Suprapubic skin (tissue), 4 donors: ENCODE measurements at regions not wholly inside any gene's neighbourhood (a gene's known extent, or its start where the extent isn't known, plus 50 kb on each side); places are given as distances from the start of the nearest gene placed in this dataset.
A peak's percentile ranks its signal among the peaks of the same experiment; 100 is the strongest.

Experiments
- DNase-seq, 2 donors: peaks; one replicate each; pipeline ENCODE4 v3.0.0-alpha.2; 2019; ENCODE audit warnings: low spot score in 2 of 2
- H3K27ac ChIP-seq: fragments of 200-600 bp; sonication (generic); one replicate; pipeline ENCODE4 v1.5.1; 2019
- H3K27me3 ChIP-seq: fragments of 200-600 bp; sonication (generic); one replicate; pipeline ENCODE4 v1.5.1; 2019
- H3K36me3 ChIP-seq: fragments of 200-600 bp; sonication (generic); one replicate; pipeline ENCODE4 v1.5.1; 2019
- H3K4me1 ChIP-seq: fragments of 200-600 bp; sonication (generic); one replicate; pipeline ENCODE4 v1.5.1; 2019
- H3K4me3 ChIP-seq: fragments of 200-600 bp; sonication (generic); one replicate; pipeline ENCODE4 v1.5.1; 2019; ENCODE audit warnings: mild to moderate bottlenecking
- H3K9me3 ChIP-seq: fragments of 200-600 bp; sonication (generic); one replicate; pipeline ENCODE4 v1.5.1; 2019
- EP300 ChIP-seq: sonication (generic); formaldehyde crosslinking; IDR thresholded peaks from one replicate; pipeline ENCODE4 v1.6.1; 2017; ENCODE audit warnings: antibody characterized with exemption
- POLR2A ChIP-seq, 2 donors: fragments of 450-650 bp; IDR thresholded peaks; one replicate each; pipeline ENCODE4 v1.6.1; 2017; ENCODE audit warnings: antibody characterized with exemption in 2 of 2, mild to moderate bottlenecking in 2 of 2, moderate library complexity in 2 of 2
- POLR2AphosphoS5 ChIP-seq, 3 donors: sonication (generic); formaldehyde crosslinking; IDR thresholded peaks; one replicate each; pipeline ENCODE4 v1.6.1; 2017; ENCODE audit warnings: antibody characterized with exemption in 3 of 3
- WGBS: methylation state at CpG from one replicate; pipeline ENCODE4 v1.1.5; 2018; 5-methylcytosine and 5-hydroxymethylcytosine counted together
- TF ChIP-seq, protein P1 (sequence below), 2 donors: fragments of 200-600 bp in 1 of 2; fragments of 450-650 bp in 1 of 2; sonication (generic) in 1 of 2; IDR thresholded peaks; one replicate each; pipeline ENCODE4 v1.5.1; 2016 to 2019; ENCODE audit warnings: antibody characterized with exemption in 2 of 2, mild to moderate bottlenecking in 1 of 2, moderate library complexity in 1 of 2

DNA sequence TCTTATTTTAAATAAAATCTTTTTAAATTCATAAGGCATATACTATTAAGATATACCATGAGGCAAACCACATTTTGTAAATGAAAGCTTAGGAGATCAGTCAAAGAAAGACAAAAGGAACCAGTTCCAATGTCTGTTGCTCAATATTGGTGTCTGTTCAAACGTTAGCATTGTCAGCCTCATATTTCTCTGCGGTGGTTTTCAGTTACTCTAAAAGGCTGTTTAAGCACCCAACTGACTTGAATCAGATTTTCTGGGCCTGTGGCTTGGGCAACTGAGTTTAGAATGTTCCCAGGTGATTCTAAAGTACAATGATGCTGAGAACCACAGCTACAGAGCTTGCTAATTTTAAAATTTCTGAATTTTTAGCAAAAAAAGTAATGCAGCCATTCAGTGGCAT, 166.3 kb upstream of the KIF2A start:
- no peak for TF ChIP-seq POLR2AphosphoS5 (IDR thresholded peaks at IDR 0.05)
- no peak for TF ChIP-seq EP300
- TF ChIP-seq POLR2A (IDR thresholded peaks at IDR 0.05), result no peak
- Histone ChIP-seq H3K4me1 (peaks cover 9% of the 10 kb centered on the region), H3K9me3 (no peaks in the 10 kb centered on the region), H3K4me3 (no peak overlapping the region), H3K27me3 (no peaks in the 10 kb centered on the region), H3K27ac (no peak overlapping the region), H3K36me3 (no peaks in the 10 kb centered on the region)
- 60% methylated on average over 2 of the region's 2 CpGs for WGBS
- no peak for DNase-seq

DNA sequence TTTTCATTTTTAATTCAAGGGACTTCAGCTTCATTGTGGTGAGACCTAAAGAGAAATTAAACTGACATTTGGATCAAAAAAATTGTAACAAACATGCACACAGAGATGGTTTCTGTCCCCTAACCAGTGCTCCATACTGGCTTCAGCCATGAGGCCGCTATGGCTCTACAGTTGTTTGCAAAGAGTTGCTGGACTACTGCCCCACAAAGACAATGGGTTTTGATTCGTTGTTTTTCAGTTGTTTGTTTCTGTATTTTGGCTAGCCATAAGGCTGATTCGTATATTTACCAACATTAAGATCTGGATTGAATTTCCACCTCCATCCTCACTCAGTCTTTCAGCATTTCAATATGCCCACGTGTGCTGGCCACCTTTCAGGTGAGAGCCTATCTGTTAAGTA, 163.7 kb upstream of the KIF2A start:
- no peaks in the 10 kb centered on the region for H3K27me3 ChIP-seq
- 74% methylated on average over 4 of the region's 4 CpGs for WGBS
- no peaks in the 10 kb centered on the region for H3K36me3 ChIP-seq
- H3K4me1 ChIP-seq, result peaks cover 9% of the 10 kb centered on the region
- H3K9me3 ChIP-seq, result no peaks in the 10 kb centered on the region
- H3K4me3 ChIP-seq, result no peak overlapping the region
- DNase-seq, result no peak
- TF ChIP-seq, protein P1, sequence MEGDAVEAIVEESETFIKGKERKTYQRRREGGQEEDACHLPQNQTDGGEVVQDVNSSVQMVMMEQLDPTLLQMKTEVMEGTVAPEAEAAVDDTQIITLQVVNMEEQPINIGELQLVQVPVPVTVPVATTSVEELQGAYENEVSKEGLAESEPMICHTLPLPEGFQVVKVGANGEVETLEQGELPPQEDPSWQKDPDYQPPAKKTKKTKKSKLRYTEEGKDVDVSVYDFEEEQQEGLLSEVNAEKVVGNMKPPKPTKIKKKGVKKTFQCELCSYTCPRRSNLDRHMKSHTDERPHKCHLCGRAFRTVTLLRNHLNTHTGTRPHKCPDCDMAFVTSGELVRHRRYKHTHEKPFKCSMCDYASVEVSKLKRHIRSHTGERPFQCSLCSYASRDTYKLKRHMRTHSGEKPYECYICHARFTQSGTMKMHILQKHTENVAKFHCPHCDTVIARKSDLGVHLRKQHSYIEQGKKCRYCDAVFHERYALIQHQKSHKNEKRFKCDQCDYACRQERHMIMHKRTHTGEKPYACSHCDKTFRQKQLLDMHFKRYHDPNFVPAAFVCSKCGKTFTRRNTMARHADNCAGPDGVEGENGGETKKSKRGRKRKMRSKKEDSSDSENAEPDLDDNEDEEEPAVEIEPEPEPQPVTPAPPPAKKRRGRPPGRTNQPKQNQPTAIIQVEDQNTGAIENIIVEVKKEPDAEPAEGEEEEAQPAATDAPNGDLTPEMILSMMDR (IDR thresholded peaks at IDR 0.05), result no peak
- TF ChIP-seq POLR2A (IDR thresholded peaks at IDR 0.05), result no peak
- TF ChIP-seq EP300, result no peak
- H3K27ac ChIP-seq, result no peak overlapping the region

DNA sequence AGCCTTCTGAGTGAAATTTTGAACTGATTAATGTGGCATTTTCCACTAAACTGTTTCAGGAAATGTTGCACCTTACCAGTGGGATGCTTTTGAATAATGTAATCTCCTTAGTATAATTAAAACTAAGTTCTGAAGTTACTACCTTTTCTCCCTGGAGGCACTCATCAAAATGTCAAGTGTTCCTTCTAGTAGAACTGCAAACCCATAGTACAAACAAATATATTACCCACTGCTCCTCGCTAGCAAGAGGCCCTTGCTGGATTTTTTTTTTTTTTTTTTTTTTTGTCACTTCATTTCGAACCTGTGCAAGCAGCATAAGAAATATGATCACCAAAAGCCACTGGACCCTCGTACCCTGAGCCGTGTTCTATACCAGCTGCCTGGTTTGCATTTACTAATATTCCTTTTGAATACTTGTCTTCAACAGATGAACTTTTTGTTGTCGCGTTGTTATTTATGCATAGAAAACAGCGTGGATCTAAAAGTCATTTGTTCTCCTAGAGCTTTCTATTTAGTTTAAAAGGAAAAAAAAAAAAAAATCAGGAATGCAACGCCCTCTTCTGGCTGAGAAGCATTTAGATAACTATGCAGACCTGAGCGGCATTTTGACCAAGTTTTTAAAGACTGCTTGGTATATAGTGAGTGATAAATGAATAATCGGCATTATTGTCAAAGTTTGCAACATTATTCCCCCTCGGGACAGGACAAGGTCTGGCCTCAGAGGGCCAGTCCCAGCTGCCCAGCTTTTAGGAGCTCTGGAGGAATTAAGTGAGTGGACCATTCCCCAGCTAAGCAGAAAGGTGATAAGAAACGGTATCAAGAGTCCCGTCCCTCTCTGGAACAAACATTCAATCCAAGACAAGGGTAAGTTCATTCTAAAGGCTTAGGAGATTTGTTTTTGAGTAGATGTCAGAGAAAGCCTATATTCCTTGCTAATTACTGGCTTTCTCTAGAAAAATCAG, 162.5 kb upstream of the KIF2A start:
- WGBS, result 16% methylated on average over 13 of the region's 13 CpGs
- H3K27me3 ChIP-seq, result no peaks in the 10 kb centered on the region
- H3K4me3 ChIP-seq, result no peak overlapping the region
- H3K9me3 ChIP-seq, result no peaks in the 10 kb centered on the region
- no peaks in the 10 kb centered on the region for H3K36me3 ChIP-seq
- peaks cover 9% of the 10 kb centered on the region for H3K4me1 ChIP-seq
- no peak overlapping the region for H3K27ac ChIP-seq
- TF ChIP-seq, protein P1 (IDR thresholded peaks at IDR 0.05), result peak in 1 of 2 donors; percentile 36
- TF ChIP-seq POLR2A (IDR thresholded peaks at IDR 0.05) (no peak), POLR2AphosphoS5 (IDR thresholded peaks at IDR 0.05) (no peak)
- DNase-seq, result no peak

DNA sequence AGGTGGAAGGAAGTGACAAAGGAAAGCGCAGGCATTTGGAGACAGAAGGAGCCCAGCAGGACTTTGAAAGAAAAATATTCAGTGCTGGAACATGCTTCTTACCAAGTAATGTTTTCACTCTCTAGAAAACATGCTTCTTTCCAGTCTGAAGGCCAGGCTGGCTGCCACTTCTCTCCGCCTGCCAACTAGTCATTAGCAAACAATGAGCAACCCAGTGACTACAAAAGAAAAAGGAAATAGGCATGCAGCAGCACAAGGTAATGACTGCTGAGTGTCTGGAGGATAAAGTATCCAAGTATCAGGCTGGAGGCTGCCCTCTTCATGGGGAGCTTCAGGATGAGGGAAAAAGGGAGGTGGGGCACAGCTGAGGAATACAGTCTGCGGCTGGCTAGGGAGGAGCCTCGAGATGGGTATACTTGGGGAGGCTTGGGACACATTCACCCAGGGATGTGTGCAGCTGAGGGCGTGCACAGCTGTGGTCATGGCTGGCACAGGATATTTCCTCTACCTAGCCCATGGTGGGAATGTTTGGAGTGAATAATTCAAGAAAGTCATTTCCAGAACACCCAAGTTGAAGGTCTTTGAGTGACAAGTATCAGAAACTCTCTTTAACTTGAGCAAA, 161.5 kb upstream of the KIF2A start:
- no peaks in the 10 kb centered on the region for H3K27me3 ChIP-seq
- DNase-seq, result no peak
- peaks cover 9% of the 10 kb centered on the region for H3K4me1 ChIP-seq
- no peak for TF ChIP-seq EP300
- TF ChIP-seq, protein P1 (IDR thresholded peaks at IDR 0.05), result no peak
- no peak for TF ChIP-seq POLR2AphosphoS5 (IDR thresholded peaks at IDR 0.05)
- H3K36me3 ChIP-seq, result no peaks in the 10 kb centered on the region
- no peaks in the 10 kb centered on the region for H3K9me3 ChIP-seq
- no peak overlapping the region for H3K27ac ChIP-seq
- 43% methylated on average over 5 of the region's 5 CpGs for WGBS
- H3K4me3 ChIP-seq, result no peak overlapping the region

DNA sequence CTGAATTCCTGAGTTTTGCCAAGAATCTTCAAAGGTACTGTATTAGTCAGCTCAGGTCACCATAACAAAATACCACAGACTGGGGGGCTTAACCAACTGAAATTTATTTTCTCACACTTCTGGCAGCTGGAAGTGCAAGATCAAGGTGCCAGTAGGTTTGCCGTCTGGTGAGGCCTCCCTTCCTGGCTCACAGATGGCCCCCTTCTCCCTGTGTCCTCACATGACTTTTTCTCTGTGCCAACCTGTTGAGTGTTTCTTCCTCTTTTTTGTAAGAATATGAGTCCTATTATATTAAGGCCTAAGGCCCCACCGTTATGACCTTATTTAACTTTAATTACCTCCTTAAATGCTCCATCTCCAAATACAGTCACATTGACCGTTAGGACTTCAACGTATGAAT, 156.1 kb upstream of the KIF2A start:
- no peaks in the 10 kb centered on the region for H3K4me1 ChIP-seq
- peaks cover 7% of the 10 kb centered on the region for H3K9me3 ChIP-seq
- no peak overlapping the region for H3K4me3 ChIP-seq
- WGBS, result 69% methylated on average over 4 of the region's 4 CpGs
- no peak for DNase-seq
- H3K27ac ChIP-seq, result no peak overlapping the region
- TF ChIP-seq POLR2A (IDR thresholded peaks at IDR 0.05), result no peak
- TF ChIP-seq, protein P1 (IDR thresholded peaks at IDR 0.05), result no peak
- TF ChIP-seq EP300, result no peak
- no peak for TF ChIP-seq POLR2AphosphoS5 (IDR thresholded peaks at IDR 0.05)
- no peaks in the 10 kb centered on the region for H3K36me3 ChIP-seq
- H3K27me3 ChIP-seq, result no peaks in the 10 kb centered on the region
